GM19023 (cell line): ENCODE measurements at regions not wholly inside any gene's neighbourhood (a gene's known extent, or its start where the extent isn't known, plus 50 kb on each side); places are given as distances from the start of the nearest gene placed in this dataset.

ENCODE experiments used
- ATAC-seq: cut with Tn5 transposase; IDR thresholded peaks from one replicate; pipeline ENCODE4 v1.9.1; 2021; ENCODE audit warnings: mild to moderate bottlenecking, moderate library complexity; ENCODE audit not compliant: unreplicated experiment

- no peak for ATAC-seq
Observed at GRCh38 chr1:191561276-191561675, 597.0 kb upstream of the RGS18 start.

GRCh38 chr1:191564275-191564674 lies 594.0 kb upstream of the RGS18 start:
- ATAC-seq: no peak

GRCh38 chr1:191572479-191572878 lies 585.8 kb upstream of the RGS18 start:
- ATAC-seq: no peak

GRCh38 chr1:191575180-191575579 lies 583.1 kb upstream of the RGS18 start:
- ATAC-seq: no peak

- ATAC-seq: no peak
Observed at GRCh38 chr1:191575746-191576145, 582.5 kb upstream of the RGS18 start.

GRCh38 chr1:191577213-191577612 lies 581.0 kb upstream of the RGS18 start:
- no peak for ATAC-seq

- ATAC-seq: no peak
Observed at GRCh38 chr1:191578281-191578680, 580.0 kb upstream of the RGS18 start.

GRCh38 chr1:191579019-191579418 lies 579.2 kb upstream of the RGS18 start:
- ATAC-seq: no peak

GRCh38 chr1:191582169-191582568 lies 576.1 kb upstream of the RGS18 start:
- peak; percentile 74 for ATAC-seq

GRCh38 chr1:191585095-191585494 lies 573.2 kb upstream of the RGS18 start:
- ATAC-seq: no peak

- no peak for ATAC-seq
Observed at GRCh38 chr1:191588905-191589304, 569.4 kb upstream of the RGS18 start.

- no peak for ATAC-seq
Observed at GRCh38 chr1:191589536-191589935, 568.7 kb upstream of the RGS18 start.

- ATAC-seq: no peak
Observed at GRCh38 chr1:191590578-191590977, 567.7 kb upstream of the RGS18 start.

GRCh38 chr1:191592039-191592438 lies 566.2 kb upstream of the RGS18 start:
- ATAC-seq: no peak

GRCh38 chr1:191592907-191593306 lies 565.4 kb upstream of the RGS18 start:
- no peak for ATAC-seq

- no peak for ATAC-seq
Observed at GRCh38 chr1:191595170-191595569, 563.1 kb upstream of the RGS18 start.

GRCh38 chr1:191608367-191608766 lies 549.9 kb upstream of the RGS18 start:
- ATAC-seq: no peak

GRCh38 chr1:191609305-191609704 lies 549.0 kb upstream of the RGS18 start:
- no peak for ATAC-seq

GRCh38 chr1:191615101-191615821 lies 543.0 kb upstream of the RGS18 start:
- ATAC-seq: no peak

GRCh38 chr1:191618181-191618580 lies 540.1 kb upstream of the RGS18 start:
- no peak for ATAC-seq

GRCh38 chr1:191620883-191621282 lies 537.4 kb upstream of the RGS18 start:
- no peak for ATAC-seq

GRCh38 chr1:191624044-191624443 lies 534.2 kb upstream of the RGS18 start:
- ATAC-seq: no peak

- no peak for ATAC-seq
Observed at GRCh38 chr1:191629836-191630235, 528.4 kb upstream of the RGS18 start.
